ENCODE measurements at regions not wholly inside any gene's neighbourhood (a gene's known extent, or its start where the extent isn't known, plus 50 kb on each side); places are given as distances from the start of the nearest gene placed in this dataset.

DNA sequence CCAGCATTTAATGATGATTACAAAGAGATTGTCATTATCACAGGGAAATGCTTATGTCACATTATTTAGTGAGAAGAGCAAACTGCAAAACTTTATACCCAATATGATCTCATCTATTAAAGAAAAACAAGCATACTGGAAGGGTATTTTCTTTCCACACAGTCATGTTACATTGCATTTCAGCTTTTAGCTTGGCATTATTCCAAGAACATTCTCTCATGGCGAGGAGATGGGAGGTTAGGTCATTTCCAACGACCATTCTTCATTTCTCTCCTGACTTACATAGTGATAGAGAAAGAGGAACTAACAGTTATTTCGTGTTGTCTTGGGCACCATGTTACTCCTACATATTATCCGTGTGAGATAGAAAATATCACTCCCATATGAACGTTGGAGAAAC lies 309.4 kb upstream of the XYLT1 start:
- POLR2A ChIA-PET (ENCODE audit: low non-redundant PET): no interaction called here
- TF ChIP-seq, protein P1, sequence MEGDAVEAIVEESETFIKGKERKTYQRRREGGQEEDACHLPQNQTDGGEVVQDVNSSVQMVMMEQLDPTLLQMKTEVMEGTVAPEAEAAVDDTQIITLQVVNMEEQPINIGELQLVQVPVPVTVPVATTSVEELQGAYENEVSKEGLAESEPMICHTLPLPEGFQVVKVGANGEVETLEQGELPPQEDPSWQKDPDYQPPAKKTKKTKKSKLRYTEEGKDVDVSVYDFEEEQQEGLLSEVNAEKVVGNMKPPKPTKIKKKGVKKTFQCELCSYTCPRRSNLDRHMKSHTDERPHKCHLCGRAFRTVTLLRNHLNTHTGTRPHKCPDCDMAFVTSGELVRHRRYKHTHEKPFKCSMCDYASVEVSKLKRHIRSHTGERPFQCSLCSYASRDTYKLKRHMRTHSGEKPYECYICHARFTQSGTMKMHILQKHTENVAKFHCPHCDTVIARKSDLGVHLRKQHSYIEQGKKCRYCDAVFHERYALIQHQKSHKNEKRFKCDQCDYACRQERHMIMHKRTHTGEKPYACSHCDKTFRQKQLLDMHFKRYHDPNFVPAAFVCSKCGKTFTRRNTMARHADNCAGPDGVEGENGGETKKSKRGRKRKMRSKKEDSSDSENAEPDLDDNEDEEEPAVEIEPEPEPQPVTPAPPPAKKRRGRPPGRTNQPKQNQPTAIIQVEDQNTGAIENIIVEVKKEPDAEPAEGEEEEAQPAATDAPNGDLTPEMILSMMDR (conservative IDR thresholded peaks at IDR 0.05; ENCODE audit: low read depth): no peak
- H3K27ac ChIP-seq: no peak overlapping the region
- CTCF ChIA-PET: no interaction called here
- DNase-seq (ENCODE audit: low spot score): no peak

DNA sequence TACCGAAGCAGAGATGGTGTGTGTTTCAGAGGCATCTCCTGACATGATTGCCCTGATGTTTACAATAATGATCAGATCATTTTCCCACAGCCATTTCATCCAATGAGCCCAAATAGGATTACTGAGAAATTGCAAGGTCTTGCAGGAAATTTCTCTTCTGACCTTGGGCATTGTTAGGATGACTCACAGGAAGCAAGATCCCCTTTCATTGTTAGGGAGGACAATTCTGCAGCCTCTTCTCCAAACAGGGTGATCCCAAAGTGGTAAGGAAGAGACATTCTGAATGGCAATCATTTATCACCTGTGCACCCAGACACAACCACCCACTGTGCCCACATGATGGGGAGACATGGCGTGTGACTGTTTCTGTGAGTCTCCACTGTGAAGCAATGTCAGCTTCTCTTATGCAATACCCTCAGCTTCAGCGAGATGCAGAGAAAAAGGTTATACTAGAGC lies 306.7 kb upstream of the XYLT1 start:
- peak; percentile 8 for DNase-seq (ENCODE audit: low spot score)
- TF ChIP-seq, protein P1 (conservative IDR thresholded peaks at IDR 0.05; ENCODE audit: low read depth): no peak
- H3K27ac ChIP-seq: no peak overlapping the region
- CTCF ChIA-PET: no interaction called here
- POLR2A ChIA-PET (ENCODE audit: low non-redundant PET): no interaction called here

DNA sequence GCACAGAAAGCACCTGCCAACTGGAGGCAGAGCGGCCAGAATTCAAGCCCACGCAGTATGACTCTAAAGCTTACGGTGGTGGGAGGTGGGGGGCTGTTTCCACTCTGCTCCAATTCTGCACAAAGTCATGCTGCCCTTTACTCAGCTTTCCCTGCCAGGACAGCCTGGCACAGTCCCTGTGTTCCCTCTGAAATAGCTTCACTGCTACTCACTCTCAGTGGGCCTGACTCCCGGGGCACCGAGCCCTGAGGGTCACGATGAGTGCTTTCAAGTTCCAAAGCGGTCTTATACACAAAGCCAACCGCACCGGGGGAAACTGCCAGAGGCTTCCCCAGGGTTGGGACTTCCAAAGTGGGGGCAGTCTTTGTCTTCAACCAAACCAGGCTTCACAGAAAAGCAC lies 306.1 kb upstream of the XYLT1 start:
- TF ChIP-seq, protein P1 (conservative IDR thresholded peaks at IDR 0.05; ENCODE audit: low read depth): no peak
- ChIA-PET CTCF (no interaction called here), POLR2A (ENCODE audit: low non-redundant PET) (no interaction called here)
- DNase-seq (ENCODE audit: low spot score): no peak
- H3K27ac ChIP-seq: no peak overlapping the region

DNA sequence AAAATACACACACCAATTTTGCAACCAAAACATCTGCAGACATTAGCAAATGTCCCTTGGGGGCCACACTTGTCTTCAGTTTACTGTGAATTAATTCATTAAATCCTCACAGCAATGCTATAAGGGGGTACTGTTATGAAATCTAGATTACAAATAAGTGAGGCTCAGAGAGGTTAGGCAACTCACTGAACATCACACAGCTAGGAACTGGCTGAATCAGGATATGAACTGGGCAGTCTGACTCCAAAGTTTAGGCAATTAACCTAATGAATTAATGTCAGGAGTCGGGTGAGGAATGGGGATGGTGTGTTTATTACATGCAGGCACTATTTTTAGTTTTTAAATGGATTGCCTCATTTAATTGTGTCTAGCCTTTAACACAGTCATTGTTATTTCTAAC lies 305.7 kb upstream of the XYLT1 start:
- H3K27ac ChIP-seq: no peak overlapping the region
- DNase-seq (ENCODE audit: low spot score): no peak
- TF ChIP-seq, protein P1 (conservative IDR thresholded peaks at IDR 0.05; ENCODE audit: low read depth): no peak
- ChIA-PET CTCF (no interaction called here), POLR2A (ENCODE audit: low non-redundant PET) (no interaction called here)

DNA sequence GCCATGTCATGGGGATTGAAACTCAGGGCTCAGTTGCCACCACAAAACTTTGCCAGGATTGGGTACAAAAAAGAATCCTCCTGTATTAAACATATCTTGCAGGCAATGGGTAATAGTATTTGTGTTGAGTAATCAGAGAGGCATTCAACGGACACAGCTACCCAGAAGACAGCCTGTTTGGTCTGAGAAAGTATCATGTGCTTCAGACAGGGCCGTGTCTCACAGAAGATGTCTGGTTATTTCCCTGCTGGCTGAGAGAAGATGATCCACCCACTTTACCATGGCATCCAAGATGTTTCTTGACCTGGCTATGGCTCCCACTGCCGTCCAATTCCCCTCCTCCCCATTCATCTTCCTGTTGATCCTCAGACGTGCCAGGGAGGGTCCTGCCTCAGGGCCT lies 304.3 kb upstream of the XYLT1 start:
- ChIA-PET CTCF (no interaction called here), POLR2A (ENCODE audit: low non-redundant PET) (no interaction called here)
- no peak for DNase-seq (ENCODE audit: low spot score)
- H3K27ac ChIP-seq: no peak overlapping the region
- TF ChIP-seq, protein P1 (conservative IDR thresholded peaks at IDR 0.05; ENCODE audit: low read depth): no peak

DNA sequence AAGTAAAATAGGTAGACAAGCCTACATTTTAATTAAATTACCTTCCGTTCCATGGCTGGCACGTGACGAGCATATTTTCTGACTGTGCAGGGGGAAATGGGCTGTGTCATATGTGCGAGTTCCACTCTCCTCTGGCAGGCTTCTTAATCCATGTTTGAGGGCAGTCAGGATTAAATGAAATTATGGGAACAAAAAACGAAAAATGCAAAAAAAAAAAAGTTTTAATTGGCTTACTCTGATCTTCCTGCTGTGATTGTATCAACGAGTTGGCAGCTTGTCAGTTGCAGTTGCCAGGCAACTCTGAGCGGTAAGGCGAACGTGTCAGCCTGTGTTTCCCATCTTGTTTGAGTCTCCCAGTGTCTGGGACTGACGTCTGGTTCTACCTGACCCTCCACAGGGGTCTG lies 302.9 kb upstream of the XYLT1 start:
- ChIA-PET CTCF (interaction anchor here (0.6 kb wide), 1 partner anchor 262 kb away, joined by 3 read pairs; no protein-coding TSS in a partner anchor), POLR2A (ENCODE audit: low non-redundant PET) (no interaction called here)
- no peak for DNase-seq (ENCODE audit: low spot score)
- H3K27ac ChIP-seq: no peak overlapping the region
- TF ChIP-seq, protein P1 (conservative IDR thresholded peaks at IDR 0.05; ENCODE audit: low read depth): no peak

DNA sequence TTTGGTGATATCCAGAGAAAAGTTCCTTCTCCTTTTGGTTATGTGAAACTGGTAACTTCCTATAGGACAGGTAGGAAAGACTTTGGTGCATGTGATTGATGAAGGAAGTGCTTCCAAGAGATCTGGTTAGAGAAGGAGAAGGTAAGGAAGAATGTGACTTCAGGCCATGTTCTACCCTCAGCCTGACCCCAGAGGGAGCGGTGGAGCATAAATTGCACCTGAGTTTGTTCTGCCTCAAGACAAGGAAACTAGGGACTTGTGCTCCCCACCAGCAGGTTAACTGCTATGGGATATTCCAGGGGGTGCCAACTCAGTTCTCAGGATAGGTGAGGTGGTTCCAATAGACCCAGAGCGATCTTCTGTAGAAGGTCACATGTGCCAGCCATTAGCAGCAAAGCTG lies 299.3 kb upstream of the XYLT1 start:
- DNase-seq (ENCODE audit: low spot score): no peak
- TF ChIP-seq, protein P1 (conservative IDR thresholded peaks at IDR 0.05; ENCODE audit: low read depth): no peak
- CTCF ChIA-PET: no interaction called here
- POLR2A ChIA-PET (ENCODE audit: low non-redundant PET): no interaction called here
- H3K27ac ChIP-seq: no peak overlapping the region

All from RWPE1 (cell line).